Epithelial cell of prostate (primary cell): ENCODE measurements at regions not wholly inside any gene's neighbourhood (a gene's known extent, or its start where the extent isn't known, plus 50 kb on each side); places are given as distances from the start of the nearest gene placed in this dataset.
"Not testable (repeated sequence)": the region's sequence is repeated elsewhere in the genome, so short reads cannot be mapped to it uniquely, and the experiment has no call there.

Experiments
- DNase-seq: peaks from one replicate; pipeline ENCODE4 v3.0.0-alpha.2; 2011; ENCODE audit warnings: low read depth, low spot score
- H3K27ac ChIP-seq: fragments of 450-650 bp; 2 replicates; pipeline ENCODE4 v1.5.1; 2017; ENCODE audit warnings: mild to moderate bottlenecking

- DNase-seq, result no peak
- no peak overlapping the region for H3K27ac ChIP-seq
Observed at GRCh38 chr7:24392774-24393173, 108.8 kb downstream of the NPY start.

- no peak for DNase-seq
- no peak overlapping the region for H3K27ac ChIP-seq
Observed at GRCh38 chr7:24395512-24395911, 111.5 kb downstream of the NPY start.

DNA sequence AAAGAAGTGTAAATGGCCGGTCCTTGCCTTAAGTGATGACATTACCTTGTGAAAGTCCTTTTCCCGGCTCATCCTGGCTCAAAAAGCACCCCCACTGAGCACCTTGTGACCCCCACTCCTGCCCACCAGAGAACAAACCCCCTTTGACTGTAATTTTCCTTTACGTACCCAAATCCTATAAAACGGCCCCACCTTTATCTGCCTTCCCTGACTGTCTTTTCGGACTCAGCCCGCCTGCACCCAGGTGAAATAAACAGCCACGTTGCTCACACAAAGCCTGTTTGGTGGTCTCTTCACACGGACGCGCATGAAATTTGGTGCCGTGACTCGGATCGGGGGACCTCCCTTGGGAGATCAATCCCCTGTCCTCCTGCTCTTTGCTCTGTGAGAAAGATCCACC, 112.4 kb downstream of the NPY start:
- not testable (repeated sequence) for DNase-seq, H3K27ac ChIP-seq

- H3K27ac ChIP-seq, result no peak overlapping the region
- no peak for DNase-seq
Observed at GRCh38 chr7:24401628-24402593, 117.9 kb downstream of the NPY start.

- H3K27ac ChIP-seq, result no peak overlapping the region
- DNase-seq, result no peak
Observed at GRCh38 chr7:24402655-24403054, 118.7 kb downstream of the NPY start.

DNA sequence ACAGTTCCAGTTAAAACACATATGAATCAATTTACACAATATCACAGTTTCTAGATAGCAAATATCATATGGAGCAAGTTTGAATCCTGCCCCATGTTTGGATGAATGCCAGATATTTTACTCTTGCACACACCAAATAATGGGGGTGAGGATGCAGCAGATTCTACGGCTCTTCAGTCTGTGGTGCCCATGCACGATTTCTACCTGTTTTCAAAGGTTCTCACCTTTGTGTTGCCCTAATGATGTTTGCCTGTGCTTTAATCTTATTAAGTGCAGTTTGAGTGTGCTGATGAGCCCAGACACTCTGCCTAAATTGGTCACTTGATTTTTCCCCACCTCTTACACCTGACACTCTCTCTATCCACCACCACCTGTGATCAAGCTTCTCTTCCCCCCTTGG, 119.6 kb downstream of the NPY start:
- DNase-seq, result no peak
- no peak overlapping the region for H3K27ac ChIP-seq

DNA sequence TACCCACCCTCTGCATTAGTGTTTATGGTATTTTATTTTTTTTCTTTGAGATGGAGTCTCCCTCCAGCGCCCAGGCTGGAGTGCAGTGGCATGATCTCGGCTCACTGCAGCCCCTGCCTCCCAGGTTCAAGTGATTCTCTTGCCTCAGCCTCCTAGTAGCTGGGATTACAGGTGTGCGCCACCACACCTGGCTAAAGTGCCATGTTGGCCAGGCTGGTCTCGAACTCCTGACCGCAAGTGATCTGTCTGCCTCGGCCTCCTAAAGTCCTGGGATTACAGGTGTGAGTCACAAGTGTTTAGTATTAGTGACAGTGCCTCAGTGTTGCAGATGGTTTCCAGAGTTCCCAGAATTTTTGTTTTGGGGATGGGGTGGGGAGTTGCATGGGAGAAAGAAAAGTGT, 120.3 kb downstream of the NPY start:
- no peak for DNase-seq
- no peak overlapping the region for H3K27ac ChIP-seq

GRCh38 chr7:24405002-24405401, 121.0 kb downstream of the NPY start:
- DNase-seq, result no peak
- H3K27ac ChIP-seq, result no peak overlapping the region

- peak; percentile 46 for DNase-seq
- no peak overlapping the region for H3K27ac ChIP-seq
Observed at GRCh38 chr7:24406053-24406788, 122.2 kb downstream of the NPY start.

GRCh38 chr7:24406789-24407299, 122.9 kb downstream of the NPY start:
- no peak overlapping the region for H3K27ac ChIP-seq

DNA sequence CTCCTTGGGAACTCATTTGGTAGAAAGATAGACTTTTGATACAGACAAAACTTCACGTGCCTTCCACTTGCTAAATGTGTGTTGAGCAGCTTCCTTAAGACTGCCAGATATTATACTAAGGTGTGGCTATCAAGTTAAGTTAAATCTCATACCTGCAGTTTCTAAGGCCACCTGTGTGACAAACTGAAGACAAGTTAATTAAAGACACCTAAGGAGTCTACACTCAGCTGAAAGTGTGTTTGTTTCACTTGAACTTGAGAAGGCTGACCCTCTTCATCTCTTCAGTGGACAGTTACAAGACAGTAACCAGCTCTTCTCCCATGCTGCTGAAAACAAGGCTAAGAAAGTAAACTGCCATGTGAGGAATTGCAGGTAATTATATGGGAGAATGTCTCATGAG, 124.0 kb downstream of the NPY start:
- no peak overlapping the region for H3K27ac ChIP-seq
- DNase-seq, result no peak

More at GRCh38 chr7:24406789-24407299, 122.9 kb downstream of the NPY start:
- DNase-seq, result no peak

DNA sequence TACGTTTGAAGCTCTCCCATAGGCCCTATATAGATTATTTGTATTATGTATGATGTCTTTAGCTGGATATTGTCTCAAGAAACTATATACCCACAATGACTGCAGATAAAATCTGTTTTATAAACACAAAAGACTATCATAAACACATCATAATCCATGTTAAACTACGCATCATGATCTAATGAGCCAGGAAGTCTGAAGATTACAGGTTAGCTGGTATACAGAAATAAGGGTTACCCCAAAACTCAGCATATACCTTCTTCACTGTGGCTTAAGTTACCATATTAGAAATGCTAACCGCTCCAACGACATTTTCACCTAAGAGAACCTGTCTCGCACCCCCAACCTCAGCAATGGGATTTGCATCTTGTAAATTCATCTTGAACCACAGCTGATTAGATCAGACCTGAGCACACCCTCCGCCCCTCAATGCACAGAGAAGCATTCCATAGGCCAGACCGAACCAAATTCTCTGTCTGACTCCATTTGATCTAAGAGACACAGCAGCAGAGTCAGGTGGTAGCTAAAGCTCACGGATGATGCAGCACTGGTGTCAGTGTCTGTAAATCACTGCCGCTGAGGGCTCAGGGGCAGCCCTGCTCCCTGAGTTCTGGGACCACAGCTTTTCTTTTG, 124.9 kb downstream of the NPY start:
- DNase-seq, result no peak
- H3K27ac ChIP-seq, result no peak overlapping the region

GRCh38 chr7:24409431-24410024, 125.5 kb downstream of the NPY start:
- DNase-seq, result no peak
- H3K27ac ChIP-seq, result no peak overlapping the region

DNA sequence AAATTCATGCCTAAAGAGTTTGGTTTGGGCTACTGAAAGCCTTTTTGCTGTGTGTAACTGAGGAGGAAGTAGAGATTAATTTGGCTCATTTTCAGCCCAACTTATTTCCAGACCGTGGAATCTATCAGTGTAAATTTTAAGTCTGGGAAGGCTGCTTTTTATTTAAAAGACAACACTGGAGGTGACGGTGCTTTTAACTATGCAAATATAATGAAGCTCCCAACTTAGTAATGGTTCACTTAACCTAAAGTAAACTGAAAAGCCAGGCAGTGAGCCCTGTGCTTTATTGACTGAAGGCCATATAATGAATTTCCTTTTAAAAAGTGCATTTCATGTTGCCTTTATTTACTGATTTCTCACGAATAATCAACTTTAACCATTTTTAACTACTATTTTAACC, 127.2 kb downstream of the NPY start:
- no peak overlapping the region for H3K27ac ChIP-seq
- DNase-seq, result no peak

DNA sequence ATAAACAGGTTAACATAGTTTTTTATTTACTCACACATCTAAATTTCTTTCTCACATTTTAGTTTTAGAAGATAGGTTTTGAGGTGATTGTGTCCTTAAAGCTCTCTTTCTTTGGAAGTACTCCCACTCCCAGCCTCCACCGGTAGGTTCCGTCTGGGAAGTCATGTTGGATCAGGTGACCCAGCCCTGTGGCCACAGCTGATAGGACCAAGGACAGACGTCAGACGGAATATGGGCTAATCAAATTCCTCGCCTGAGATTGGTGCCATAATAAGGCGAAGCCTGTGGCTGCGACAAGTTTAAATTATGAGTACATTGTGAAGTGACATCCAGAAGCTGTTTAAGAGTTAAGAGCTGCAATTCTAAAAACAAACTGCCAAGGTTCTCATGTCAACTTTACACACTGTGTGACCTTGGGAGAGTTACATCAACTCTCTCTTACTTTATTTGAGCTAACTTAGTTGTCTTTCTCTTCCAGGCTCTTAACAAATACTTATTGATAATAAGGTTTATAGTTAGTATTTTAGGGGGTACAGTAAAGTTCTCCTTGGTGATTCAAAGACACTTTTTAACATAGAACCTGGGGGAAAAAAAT, 133.6 kb downstream of the NPY start:
- no peak overlapping the region for H3K27ac ChIP-seq
- no peak for DNase-seq

DNA sequence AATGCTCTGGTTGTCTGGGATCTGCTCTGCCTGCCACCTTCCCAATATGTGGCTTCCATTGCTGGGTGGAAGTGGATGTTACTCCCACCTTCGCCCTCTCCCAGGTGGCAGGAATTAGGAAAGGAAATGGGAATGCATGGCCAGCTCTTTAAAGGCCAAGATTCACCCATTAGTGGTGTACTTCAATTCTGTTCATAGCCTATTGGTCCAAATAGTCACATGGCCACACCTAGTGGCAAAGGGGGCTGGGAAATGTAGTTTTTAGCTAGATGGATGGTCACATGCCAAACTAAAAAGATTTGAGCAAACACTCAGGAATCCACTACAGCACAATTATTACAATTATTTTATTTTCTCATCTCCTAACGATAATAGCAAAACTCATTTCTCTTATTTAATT, 135.1 kb downstream of the NPY start:
- DNase-seq, result no peak
- H3K27ac ChIP-seq, result no peak overlapping the region

DNA sequence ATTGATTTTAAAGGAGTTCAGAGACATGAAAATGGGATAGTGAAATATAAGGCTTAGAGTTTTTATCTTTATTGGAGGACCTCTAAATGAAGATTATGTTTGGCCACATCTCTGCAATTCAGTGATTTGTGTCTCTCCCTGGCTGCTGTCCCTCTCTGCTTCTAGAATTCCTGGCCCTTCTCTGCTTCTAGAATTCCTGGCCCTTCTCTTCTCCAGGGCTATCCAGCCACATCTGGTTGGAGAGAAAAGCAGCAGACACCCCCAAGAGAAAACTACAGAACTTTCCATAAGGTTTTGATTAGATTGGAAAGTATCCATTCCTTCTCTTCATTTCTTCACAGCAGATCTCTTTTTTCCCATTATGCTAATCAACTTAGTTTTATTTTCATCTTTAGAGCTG, 135.5 kb downstream of the NPY start:
- DNase-seq, result no peak
- no peak overlapping the region for H3K27ac ChIP-seq

GRCh38 chr7:24422441-24423010, 138.5 kb downstream of the NPY start:
- no peak for DNase-seq
- no peak overlapping the region for H3K27ac ChIP-seq

DNA sequence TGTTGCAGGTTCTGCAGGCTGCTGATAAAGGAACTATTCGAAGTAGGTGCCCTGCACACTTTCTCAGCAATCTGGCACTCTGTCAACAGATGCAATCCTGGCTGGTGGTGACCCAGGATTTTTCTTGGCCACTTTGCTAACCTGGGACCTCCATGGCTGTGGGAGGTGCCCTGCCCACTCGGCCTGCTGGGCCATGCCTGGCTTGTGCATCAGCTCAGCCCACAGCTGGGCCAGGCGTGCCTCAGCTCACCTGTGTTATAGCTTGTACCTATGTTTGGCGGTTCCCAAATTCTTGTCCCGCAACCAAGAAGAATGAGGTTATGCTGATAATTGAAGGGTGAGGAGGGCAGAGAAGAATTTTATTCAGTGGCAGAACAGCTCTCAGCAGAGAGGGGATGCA, 141.7 kb downstream of the NPY start:
- DNase-seq, result no peak
- H3K27ac ChIP-seq, result no peak overlapping the region

GRCh38 chr7:24427048-24427447, 143.1 kb downstream of the NPY start:
- DNase-seq, result no peak
- H3K27ac ChIP-seq, result no peak overlapping the region
